ENCODE measurements at regions not wholly inside any gene's neighbourhood (a gene's known extent, or its start where the extent isn't known, plus 50 kb on each side); places are given as distances from the start of the nearest gene placed in this dataset.
A peak's percentile ranks its signal among the peaks of the same experiment; 100 is the strongest.

DNA sequence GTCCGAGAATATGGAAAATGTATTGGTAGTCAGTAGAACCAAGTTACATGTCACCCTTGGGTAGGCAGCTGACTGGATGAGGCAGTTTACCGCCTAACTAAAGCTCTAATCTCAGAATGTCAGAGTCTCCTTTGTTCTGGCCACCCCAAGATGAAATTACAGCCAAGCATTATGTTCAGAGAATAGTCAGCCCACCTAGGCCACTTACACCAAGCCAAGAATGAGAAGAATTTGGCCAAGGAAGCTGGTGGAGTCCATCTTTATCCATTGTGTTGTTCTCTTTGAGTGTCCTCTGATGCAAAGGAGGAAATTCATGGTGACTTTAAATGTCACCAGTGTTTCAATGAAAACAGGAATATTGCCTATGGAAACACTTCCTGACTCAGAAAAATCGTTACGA, 275.1 kb upstream of the MAP3K1 start:
- DNase-seq, result no peak

DNA sequence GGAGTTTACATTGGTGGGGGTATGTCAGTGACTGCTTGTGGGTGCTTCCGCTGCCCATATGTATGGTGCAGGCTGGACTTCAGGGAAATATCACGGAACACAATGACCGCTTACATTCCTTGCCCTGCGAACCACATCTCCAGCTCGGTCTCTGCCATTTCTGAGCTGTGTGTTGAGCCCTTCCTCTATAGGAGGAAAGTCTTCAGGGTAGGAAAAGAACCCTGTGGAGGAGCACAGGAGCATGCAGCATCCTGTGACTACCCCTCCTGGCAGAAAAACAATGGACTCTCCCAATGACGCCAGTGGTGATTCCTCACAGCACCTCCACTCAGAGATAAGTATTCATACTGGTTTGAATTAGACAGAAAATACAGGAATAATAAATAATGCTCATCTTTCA, 276.8 kb upstream of the MAP3K1 start:
- DNase-seq, result no peak

GRCh38 chr5:56535347-56535746, 280.0 kb upstream of the MAP3K1 start:
- DNase-seq, result no peak

DNA sequence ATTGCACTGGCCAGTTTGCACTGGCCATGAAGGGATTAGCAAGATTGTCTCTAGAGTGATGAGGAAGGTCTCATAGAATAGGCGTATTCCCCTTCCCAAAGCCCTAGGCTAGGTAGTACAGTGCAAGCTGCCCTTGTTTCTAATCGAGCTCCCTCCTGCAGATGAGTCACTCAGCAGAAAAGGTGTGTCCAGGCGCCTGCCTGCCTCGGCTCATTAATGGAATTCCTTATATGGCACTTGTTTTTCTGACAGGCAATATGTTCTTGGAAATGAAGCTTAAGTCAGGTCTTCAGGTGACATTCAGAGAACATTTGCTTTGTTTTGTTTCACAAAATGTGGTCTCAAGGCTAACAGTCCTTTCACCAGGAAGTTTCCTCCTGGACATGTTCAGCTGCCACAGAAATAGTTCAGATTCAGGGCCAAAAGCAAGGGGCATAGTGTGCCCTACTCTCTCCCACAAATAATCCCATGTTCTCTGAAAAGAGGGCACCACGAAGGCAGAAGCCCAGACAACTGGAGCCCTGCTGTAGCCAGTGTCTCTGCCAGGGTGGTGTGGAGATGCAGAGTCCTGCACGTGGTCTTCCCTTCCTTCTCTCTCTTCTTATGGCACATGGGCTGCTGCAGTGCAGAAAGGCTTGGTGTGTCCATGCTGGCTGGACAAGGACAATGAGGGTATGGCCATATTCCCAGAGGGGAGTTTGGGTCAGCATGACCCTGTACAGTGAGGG, 281.1 kb upstream of the MAP3K1 start:
- DNase-seq, result no peak

GRCh38 chr5:56532466-56532865, 282.9 kb upstream of the MAP3K1 start:
- DNase-seq, result no peak

DNA sequence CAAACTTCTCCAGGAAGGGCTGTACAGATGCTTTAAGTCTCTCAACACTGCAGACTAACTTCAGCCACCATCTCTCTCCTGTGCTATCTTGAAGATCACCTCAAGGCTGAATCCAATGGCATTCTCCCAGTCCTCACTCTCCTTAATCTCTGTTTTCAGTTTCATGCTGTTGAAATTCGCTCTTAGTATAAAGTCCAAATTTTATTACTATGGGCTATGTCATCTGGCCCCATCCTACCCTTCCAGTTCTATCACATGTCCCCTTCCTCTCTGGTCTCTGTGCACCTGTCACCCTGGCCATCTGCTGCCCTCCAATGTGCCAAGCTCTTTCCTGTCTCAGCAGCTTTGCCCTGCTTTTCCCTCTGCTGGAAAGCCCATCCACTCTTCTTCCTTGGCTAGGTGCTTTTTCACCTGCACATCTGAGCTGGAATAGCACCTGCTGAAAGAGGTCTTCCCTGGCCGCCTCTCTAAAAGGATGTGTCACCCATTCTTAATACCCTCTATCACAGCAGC, 284.7 kb upstream of the MAP3K1 start:
- DNase-seq, result peak in 1 of 2 experiments; percentile 78

GRCh38 chr5:56529666-56530430, 285.5 kb upstream of the MAP3K1 start:
- no peak for DNase-seq

DNA sequence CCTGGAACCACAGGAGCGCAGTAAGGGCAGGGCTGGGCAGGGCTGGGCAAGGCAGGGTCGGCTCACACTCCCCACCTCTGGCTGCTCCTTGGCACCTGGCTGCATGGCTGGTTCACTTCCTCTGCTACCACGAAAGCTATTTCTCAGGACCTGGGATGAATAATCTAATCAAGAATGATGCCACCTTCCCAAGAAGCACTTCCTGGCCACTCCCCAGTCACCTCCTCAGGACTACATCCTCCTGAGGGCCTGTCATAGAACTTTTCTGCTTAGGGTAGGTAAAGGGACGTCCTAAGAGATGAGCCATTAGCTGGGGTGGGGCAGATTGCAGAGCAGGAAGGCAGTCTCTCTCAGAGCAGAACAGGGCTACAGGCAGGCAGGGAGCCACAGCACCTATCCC, 288.2 kb upstream of the MAP3K1 start:
- DNase-seq, result no peak

DNA sequence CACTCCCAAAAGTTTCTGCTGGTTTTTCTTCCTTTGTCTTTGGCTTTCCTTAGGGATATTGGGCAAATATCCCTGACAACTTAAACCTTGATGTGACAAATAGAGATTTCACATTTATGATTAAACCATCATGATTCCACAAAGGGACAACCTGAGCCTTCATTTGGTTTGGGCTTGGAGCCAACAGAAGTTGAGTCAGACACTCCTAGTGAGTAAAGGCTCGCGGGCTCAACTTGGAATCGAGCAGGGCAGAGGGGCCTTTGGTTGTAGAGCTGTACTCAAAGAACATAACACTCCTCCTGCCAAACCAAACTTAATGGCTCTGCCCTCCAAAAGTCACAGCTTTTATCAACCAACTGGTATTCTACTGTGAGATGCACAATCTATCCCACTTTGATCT, 290.2 kb upstream of the MAP3K1 start:
- DNase-seq, result no peak

- DNase-seq, result no peak
These were observed 290.9 kb upstream of the ANKRD55 start for GRCh38 chr5:56523790-56524575.

- DNase-seq, result no peak
These were observed 289.8 kb upstream of the ANKRD55 start for GRCh38 chr5:56522960-56523359.

DNA sequence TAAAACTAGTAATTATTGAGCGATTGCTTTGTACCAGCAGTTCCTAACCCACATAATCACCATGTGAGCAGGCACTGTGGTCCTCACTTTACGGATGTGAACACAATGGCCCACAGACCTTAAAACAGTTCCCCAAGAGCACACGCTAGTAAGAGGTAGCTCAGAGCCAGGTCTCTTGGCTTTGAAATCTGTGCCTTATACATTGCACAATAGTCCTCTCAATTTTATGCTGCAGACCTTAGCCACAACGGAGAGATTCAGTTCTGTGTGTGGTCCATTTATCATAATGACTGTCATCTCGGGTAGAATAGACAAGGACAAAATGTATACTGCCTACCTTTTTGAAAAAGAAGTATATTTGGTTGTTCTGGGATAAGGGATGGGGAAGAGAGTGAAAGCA, 289.0 kb upstream of the ANKRD55 start:
- DNase-seq, result no peak

DNA sequence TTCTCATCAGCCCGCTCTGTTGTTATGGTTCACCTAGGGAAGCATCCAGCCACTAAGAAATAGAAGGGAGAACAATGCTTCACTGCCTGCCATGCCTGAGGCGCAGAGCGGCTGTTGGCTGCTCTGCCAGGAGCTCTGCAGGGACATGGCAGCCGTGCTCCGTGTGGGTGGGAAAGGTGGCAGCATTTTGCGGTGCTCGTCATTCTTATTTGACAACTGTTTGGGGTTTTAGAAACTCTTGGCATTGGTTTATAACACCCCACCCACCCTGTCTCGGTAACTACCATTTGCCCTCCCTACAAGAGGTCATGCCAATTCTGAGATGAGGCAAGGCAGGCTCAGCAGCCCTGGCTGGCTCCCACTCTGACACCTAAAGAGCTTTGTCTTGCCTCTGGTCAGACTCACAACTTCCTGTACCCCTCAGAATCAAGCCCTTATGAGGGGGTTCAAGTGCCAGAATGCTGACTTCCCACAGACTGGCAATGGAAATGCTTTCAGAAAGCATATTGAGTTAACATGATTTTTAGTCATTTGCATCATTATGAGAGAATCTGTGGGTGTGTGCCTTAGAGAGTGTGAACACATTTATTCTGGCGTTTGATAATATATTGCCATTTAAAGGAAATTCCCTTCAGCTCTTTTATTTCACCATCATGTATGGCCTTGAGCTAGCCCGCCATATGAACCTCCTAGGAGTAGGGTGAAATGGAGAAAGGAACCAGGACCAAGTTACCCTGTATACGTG, 288.0 kb upstream of the ANKRD55 start:
- no peak for DNase-seq

GRCh38 chr5:56518820-56519219, 285.7 kb upstream of the ANKRD55 start:
- no peak for DNase-seq

DNA sequence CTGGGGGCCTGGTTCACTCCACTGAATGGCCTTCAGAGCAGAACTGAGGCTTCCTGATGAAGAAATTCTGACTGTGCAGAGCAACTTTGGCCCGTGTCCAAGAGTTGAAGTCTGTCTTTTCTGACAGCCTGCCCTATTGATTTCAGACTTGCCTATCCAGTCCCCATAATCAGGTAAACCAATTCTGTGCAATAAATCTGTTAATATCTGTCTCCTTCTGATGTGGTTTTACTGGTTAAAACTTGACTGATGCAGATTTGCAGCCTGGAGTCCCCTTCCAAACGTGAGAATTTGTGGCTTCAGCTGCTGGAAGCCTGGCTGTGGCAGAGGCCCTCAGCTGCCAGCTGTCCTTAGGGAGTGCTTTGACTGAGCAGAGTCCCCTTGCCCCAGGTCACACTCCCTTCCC, 283.9 kb upstream of the ANKRD55 start:
- DNase-seq, result peak; percentile 57 to 71

GRCh38 chr5:56516441-56516840, 283.3 kb upstream of the ANKRD55 start:
- DNase-seq, result peak; percentile 96 to 97

DNA sequence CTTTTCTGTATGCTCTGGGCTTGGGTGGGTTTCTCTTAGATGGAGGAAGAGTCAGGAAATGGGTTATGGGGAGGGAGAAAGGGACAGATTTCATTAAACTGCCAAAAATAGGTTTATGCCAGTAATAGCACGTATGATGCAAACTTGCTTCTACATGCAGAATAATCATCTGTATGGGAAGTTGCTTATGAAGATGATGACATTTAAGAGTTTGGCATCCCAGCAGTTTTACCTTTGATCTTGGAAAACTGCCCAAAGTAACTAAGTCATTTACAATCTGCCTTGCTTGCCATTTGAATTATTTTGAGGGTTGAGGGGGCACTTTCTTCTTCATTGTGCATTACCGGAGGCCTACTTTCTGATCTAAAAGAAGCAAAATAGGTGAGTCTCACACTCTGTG, 282.9 kb upstream of the ANKRD55 start:
- DNase-seq, result peak in 1 of 2 experiments; percentile 44

- peak; percentile 9 to 68 for DNase-seq
These were observed 281.9 kb upstream of the ANKRD55 start for GRCh38 chr5:56515011-56515410.

GRCh38 chr5:56514245-56514644, 281.1 kb upstream of the ANKRD55 start:
- no peak for DNase-seq

- DNase-seq, result no peak
These were observed 280.0 kb upstream of the ANKRD55 start for GRCh38 chr5:56513141-56513540.

DNA sequence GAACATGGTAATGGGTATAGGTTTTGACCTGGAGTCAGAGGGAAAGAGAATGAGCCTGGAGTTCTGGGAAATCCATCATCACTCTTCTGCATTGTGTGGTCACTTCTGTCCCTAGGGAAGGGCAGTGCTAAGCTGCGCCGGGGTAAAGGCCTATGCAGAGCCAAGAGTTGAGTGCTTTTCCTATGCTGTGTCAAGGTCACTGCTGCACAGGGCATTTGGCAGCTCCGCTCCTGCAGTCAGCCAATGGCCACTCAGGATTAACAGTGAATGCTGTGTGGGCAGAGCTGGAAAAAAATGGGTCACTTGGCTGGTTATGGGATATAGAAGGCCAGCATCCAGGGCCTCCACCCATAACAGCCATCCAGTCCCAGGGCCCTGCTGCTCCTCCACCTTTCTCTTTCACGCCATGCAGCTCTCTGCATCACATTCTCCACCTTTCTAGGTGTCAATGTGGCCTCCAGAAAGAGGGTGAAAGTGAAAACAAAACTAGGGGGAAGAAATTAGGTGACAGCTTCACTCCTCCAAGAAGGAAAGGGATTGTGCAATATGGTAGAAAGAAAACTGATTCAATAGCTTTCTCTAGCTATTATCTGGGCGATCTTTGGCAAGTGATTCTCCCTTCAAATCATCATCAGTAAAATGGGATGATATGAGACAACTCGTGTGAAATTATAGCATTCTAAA, 279.3 kb upstream of the ANKRD55 start:
- no peak for DNase-seq

GRCh38 chr5:56511326-56511841, 278.3 kb upstream of the ANKRD55 start:
- DNase-seq, result no peak

All from NCI-H524 (cell line).